HEK293 (cell line): ENCODE measurements at regions not wholly inside any gene's neighbourhood (a gene's known extent, or its start where the extent isn't known, plus 50 kb on each side); places are given as distances from the start of the nearest gene placed in this dataset.

ENCODE experiments used
- CTCF ChIA-PET: fragments of 350-600 bp; formaldehyde crosslinking; extraction: SDS; loops from one replicate; lab custom pipeline; 2021; ENCODE audit warnings: antibody characterized with exemption; lab: Yijun Ruan, JAX
- POLR2A ChIA-PET: fragments of 300-600 bp; formaldehyde crosslinking; extraction: SDS; loops from one replicate; lab custom pipeline; 2020; ENCODE audit warnings: antibody characterized with exemption, inconsistent platforms; lab: Yijun Ruan, JAX
- H3K27ac ChIP-seq: fragments of 200-500 bp; sonication (Bioruptor generic); 2 replicates; pipeline ENCODE4 v1.5.1; 2014; ENCODE audit warnings: low read depth, low read length, control low read depth, inconsistent platforms; ENCODE audit errors: extremely low read depth
- H3K36me3 ChIP-seq, 2 experiments: fragments of 200-500 bp in 1 of 2; sonication (Bioruptor generic) in 1 of 2; 1 replicate in 1 of 2; 2 replicates in 1 of 2; pipeline ENCODE4 v1.5.1; 2014 to 2017; ENCODE audit warnings: inconsistent platforms in 2 of 2, low read length in 2 of 2; ENCODE audit not compliant: control insufficient read depth in 2 of 2, insufficient read depth in 1 of 2
- H3K4me1 ChIP-seq: fragments of 200-500 bp; sonication (Bioruptor generic); 2 replicates; pipeline ENCODE4 v1.5.1; 2014; ENCODE audit warnings: mild to moderate bottlenecking, low read length, inconsistent platforms; ENCODE audit not compliant: control insufficient read depth, insufficient read depth
- H3K4me3 ChIP-seq: 2 replicates; pipeline ENCODE4 v1.5.1; 2011; ENCODE audit warnings: low read depth, mild to moderate bottlenecking, control low read depth, low read length, moderate library complexity
- H3K9me3 ChIP-seq: fragments of 200-500 bp; sonication (Bioruptor generic); 2 replicates; pipeline ENCODE4 v1.5.1; 2014; ENCODE audit warnings: low read depth, low read length, inconsistent platforms; ENCODE audit not compliant: control insufficient read depth, insufficient read depth
- PRDM2 ChIP-seq: fragments of 450-650 bp; formaldehyde crosslinking; IDR thresholded peaks from 2 replicates; pipeline ENCODE4 v1.5.1; 2016; ENCODE audit warnings: missing biosample characterization, missing genetic modification characterization, borderline replicate concordance
- TCF7L2 ChIP-seq: IDR thresholded peaks from 2 replicates; pipeline ENCODE4 v1.6.1; 2011; ENCODE audit warnings: low read depth, mild to moderate bottlenecking, inconsistent platforms, low read length, moderate library complexity, borderline replicate concordance
- ZBTB11 ChIP-seq: fragments of 450-650 bp; formaldehyde crosslinking; conservative IDR thresholded peaks from 2 replicates; pipeline ENCODE4 v1.5.1; 2016; ENCODE audit warnings: low read depth, missing biosample characterization, missing genetic modification characterization
- ZBTB20 ChIP-seq: fragments of 450-650 bp; formaldehyde crosslinking; IDR thresholded peaks from 2 replicates; pipeline ENCODE4 v1.5.1; 2016; ENCODE audit warnings: missing biosample characterization, missing genetic modification characterization
- ZNF10 ChIP-seq: fragments of 450-650 bp; formaldehyde crosslinking; IDR thresholded peaks from 2 replicates; pipeline ENCODE4 v1.5.1; 2017; ENCODE audit warnings: missing biosample characterization, missing genetic modification characterization
- ZNF146 ChIP-seq: fragments of 450-650 bp; formaldehyde crosslinking; IDR thresholded peaks from 2 replicates; pipeline ENCODE4 v1.5.1; 2016; ENCODE audit warnings: missing biosample characterization, missing genetic modification characterization
- ZNF202 ChIP-seq: fragments of 450-650 bp; formaldehyde crosslinking; IDR thresholded peaks from 2 replicates; pipeline ENCODE4 v1.5.1; 2016; ENCODE audit warnings: missing biosample characterization, missing genetic modification characterization, borderline replicate concordance
- ZNF221 ChIP-seq: fragments of 450-650 bp; formaldehyde crosslinking; IDR thresholded peaks from 2 replicates; pipeline ENCODE4 v1.5.1; 2017; ENCODE audit warnings: missing biosample characterization, missing genetic modification characterization, borderline replicate concordance
- ZNF23 ChIP-seq: fragments of 450-650 bp; formaldehyde crosslinking; IDR thresholded peaks from 2 replicates; pipeline ENCODE4 v1.5.1; 2016; ENCODE audit warnings: missing biosample characterization, missing genetic modification characterization, borderline replicate concordance
- ZNF292 ChIP-seq: fragments of 450-650 bp; formaldehyde crosslinking; IDR thresholded peaks from 2 replicates; pipeline ENCODE4 v1.5.1; 2016; ENCODE audit warnings: low read depth, missing biosample characterization, missing genetic modification characterization, borderline replicate concordance
- ZNF416 ChIP-seq: fragments of 450-650 bp; formaldehyde crosslinking; IDR thresholded peaks from 2 replicates; pipeline ENCODE4 v1.5.1; 2016; ENCODE audit warnings: missing biosample characterization, missing genetic modification characterization
- ZNF426 ChIP-seq: fragments of 450-650 bp; formaldehyde crosslinking; IDR thresholded peaks from 2 replicates; pipeline ENCODE4 v1.5.1; 2017; ENCODE audit warnings: missing biosample characterization, missing genetic modification characterization, mild to moderate bottlenecking, inconsistent platforms, moderate library complexity
- ZNF561 ChIP-seq: fragments of 450-650 bp; IDR thresholded peaks from 2 replicates; pipeline ENCODE4 v1.5.1; 2018; ENCODE audit warnings: missing biosample characterization, missing genetic modification characterization, borderline replicate concordance
- ZNF596 ChIP-seq: fragments of 450-650 bp; IDR thresholded peaks from 2 replicates; pipeline ENCODE4 v1.5.0; 2018; ENCODE audit warnings: missing biosample characterization, mild to moderate bottlenecking, missing genetic modification characterization, moderate library complexity

DNA sequence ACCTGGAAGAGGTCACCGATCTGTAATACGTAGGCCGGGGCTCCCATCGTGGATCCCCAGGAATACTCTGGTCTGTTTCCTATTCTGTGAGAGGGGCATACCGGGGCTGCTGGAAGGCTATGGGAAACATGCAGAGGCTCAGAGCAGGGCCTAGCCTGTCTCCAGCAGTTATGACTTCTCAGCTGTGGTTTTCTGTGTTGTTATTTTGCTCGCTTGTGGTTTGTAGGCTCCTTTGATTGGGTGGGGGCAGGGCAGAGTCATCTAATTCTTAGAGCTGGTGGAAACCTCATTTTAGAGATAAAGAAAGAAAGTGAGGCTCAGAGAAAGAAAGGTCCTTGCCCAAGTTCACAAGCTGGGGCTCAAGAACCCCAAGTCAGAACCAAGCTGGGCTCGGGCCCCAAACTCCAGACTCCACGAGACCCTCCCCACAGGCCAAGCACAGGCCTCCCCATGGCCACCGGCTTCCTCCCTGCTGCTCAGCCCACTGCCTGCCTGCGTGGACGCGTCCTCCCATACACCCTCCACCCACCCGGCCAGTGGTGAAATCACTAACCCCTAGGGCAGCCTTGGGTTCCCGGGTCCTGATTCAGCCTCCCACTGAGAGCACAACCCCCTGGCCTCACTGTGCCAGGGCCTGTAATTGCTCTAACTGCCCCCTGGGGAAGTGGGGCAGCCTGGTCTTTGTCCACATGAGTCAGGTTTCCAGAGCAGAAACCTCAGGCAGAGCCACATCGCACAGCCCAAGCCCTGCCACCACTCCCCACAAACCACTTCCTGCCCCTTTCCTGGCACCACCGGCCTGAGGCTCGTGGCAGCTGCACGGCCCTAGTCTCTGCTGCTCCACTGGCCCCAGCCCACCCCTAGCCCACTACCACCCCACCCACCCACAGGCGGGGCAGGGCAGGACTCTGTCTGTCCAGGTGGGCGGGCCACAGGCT is 270.8 kb downstream of the UACA start (continued):
- no peak for TF ChIP-seq PRDM2 (tag by site-specific recombination)
- TF ChIP-seq ZNF10: no peak
- TF ChIP-seq ZNF426 (tag by site-specific recombination): no peak
- no peak for TF ChIP-seq ZNF221 (tag by site-specific recombination)
- TF ChIP-seq ZBTB11 (tag by site-specific recombination): no peak

DNA sequence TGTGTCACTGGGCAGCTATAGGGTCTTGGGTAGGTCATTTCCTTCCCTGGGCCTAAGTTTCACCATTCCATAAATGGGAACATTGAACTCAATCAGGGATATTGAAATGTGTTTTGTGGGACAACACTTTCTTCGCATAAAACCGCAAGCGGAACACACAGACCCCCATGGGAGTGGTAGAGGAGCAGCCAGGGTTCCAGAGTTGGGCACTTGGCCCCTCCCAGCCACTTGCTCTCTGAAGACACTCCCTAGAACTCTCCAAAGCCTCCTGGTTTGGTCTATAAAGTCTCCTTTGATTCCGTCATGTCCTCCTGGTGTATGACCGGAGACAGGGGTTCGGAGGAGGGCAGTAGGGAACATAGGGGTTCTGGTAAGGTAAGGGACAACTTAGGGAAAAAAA is 271.7 kb downstream of the UACA start:
- Histone ChIP-seq H3K36me3 (no peaks in the 10 kb centered on the region), H3K27ac (peak overlapping the region; percentile 94; the same call in 1 of the 2 replicates), H3K4me1 (peaks cover 40% of the 10 kb centered on the region), H3K4me3 (no peak overlapping the region), H3K9me3 (no peaks in the 10 kb centered on the region)
- POLR2A ChIA-PET: interaction anchor here (0.8 to 3.0 kb wide), 5 partner anchors 14 to 394 kb away, joined by 3 to 17 read pairs (median 3); partner anchors contain the start of gene TLE3
- no peak for TF ChIP-seq ZBTB20 (tag by site-specific recombination)
- TF ChIP-seq ZNF146 (tag by site-specific recombination): no peak
- TF ChIP-seq TCF7L2: no peak
- TF ChIP-seq ZNF202 (tag by site-specific recombination): no peak
- no peak for TF ChIP-seq ZNF292 (tag by site-specific recombination)
- no peak for TF ChIP-seq ZNF561 (tag by site-specific recombination)
- TF ChIP-seq ZNF23 (tag by site-specific recombination): no peak
- no peak for TF ChIP-seq ZNF596
- TF ChIP-seq ZBTB11 (tag by site-specific recombination): no peak
- TF ChIP-seq ZNF416 (tag by site-specific recombination): no peak
- CTCF ChIA-PET: interaction anchor here (0.6 to 6.9 kb wide), 4 partner anchors 15 to 500 kb away, joined by 3 to 181 read pairs (median 4); no protein-coding TSS in a partner anchor
